ENCODE measurements at regions not wholly inside any gene's neighbourhood (a gene's known extent, or its start where the extent isn't known, plus 50 kb on each side); places are given as distances from the start of the nearest gene placed in this dataset.

- DNase-seq: no peak
These were observed 157.4 kb upstream of the SOX1 start for GRCh38 chr13:111909501-111909900.

GRCh38 chr13:111909971-111910671, 156.8 kb upstream of the SOX1 start:
- no peak for DNase-seq

GRCh38 chr13:111911121-111911720, 155.7 kb upstream of the SOX1 start:
- DNase-seq: no peak

DNA sequence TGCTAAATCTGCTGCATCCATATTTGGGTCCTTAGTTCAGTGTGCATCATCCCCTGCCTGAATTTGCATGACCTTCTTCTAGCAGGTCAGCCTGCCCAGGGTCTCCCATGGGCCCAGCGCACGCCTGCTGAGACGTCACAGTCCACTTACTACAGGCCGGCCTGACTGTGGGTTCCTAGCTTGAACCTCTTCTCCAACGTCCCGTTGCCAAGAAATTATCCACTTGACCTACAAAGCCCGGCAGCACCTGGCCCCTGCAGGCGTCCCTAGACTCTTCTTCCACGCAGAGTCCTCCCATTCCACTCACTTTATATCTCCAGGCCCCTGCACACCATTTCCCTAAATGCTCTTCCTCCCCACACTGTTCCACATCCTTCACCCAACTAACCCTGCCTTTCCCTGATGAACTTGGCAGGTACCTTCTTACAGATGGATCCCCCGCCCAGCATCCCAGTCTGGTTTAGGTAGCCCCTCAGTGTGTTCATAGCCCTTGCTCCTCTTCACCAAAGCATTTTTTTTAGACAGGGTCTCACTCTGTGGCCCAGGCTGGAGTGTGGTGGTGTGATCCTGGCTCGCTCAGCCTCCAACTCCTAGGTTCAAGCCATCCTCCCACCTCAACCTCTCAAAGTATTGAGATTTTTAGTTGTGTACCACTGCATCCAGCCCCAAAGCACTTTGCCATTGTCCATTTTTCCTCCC, 155.0 kb upstream of the SOX1 start:
- no peak for DNase-seq

- no peak for DNase-seq
These were observed 154.5 kb upstream of the SOX1 start for GRCh38 chr13:111912453-111912866.

- DNase-seq: no peak
These were observed 153.8 kb upstream of the SOX1 start for GRCh38 chr13:111912991-111913760.

DNA sequence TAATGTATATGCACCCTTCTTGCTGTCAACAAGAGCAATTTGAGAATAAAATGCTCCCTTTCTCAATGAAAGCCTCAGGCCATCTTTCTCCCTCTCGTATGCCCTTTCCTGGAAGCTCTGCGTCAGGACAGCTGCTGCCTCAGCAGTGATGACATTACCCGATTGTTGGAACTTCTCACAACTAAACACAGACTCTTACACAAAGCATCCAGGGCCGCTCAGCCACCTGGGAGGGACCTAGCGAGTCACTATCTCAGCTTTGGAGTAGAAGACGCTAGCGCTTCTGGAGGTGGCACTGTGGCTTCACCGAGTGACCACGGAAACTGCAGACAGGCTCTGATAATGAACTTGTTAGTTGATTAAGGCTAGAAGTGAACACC, 153.2 kb upstream of the SOX1 start:
- no peak for DNase-seq

DNA sequence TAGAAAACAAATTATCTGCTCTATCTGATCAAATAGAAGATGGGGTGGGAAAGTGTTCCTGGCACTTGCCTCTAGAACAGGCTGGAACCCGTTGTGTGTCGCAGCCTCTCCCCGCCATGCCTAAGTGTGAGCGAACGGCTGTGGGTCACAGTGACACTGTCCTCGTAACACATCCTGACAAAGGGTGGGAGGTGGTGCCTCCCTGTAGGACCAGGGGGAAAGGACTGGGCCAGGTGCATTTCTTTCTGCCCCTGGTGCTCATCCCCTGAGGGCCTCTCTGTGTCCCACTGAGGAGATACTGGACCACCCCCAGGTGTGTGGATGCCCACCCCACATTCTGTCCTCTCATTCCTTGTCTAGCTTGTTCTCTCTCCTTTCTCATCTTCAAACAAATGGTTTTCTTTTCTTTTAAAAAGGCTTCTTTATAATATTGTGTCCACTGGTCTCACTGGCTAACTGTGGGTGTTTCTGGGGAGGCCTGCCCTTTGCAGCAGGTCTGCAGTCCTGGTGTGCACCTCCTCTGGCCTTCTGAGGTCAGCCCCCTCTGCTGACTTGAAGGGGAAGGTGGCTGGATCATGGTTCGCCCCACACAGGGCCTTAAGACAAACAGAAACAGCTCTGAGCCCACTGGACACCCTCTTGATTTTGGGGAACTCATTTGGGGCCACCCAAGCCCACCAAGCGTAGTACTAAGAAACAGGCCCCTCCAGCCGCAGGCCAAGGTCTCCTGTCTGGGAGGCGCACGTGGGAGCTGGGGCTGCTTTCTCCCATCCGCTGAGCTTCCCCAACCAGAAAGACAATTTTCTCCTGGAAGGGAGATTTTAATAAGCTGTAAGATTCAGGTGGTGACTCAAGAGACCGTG, 152.5 kb upstream of the SOX1 start:
- DNase-seq: no peak

GRCh38 chr13:111915104-111915551, 151.8 kb upstream of the SOX1 start:
- no peak for DNase-seq

- no peak for DNase-seq
These were observed 150.7 kb upstream of the SOX1 start for GRCh38 chr13:111916201-111916600.

DNA sequence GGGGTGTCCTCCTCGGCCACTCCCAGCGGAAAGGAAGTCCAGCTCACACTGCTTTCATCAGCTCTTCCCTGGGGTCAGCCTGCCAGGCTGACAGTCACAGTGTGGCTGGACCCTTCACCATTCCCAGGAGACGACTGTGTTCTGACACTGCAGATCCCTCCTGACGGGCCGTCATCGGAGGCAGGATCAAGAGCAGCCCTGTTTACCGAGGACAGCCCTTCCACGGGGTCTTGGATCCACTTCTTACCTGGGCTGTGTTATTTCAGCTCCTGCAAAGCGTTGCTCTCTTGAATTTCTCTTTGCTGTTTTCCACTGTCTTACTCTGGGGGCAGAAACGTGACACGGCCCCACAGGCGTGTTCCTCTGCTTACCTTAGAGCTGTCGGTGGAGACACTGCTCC, 149.9 kb upstream of the SOX1 start:
- DNase-seq: no peak

- DNase-seq: no peak
These were observed 149.0 kb upstream of the SOX1 start for GRCh38 chr13:111917901-111918300.

DNA sequence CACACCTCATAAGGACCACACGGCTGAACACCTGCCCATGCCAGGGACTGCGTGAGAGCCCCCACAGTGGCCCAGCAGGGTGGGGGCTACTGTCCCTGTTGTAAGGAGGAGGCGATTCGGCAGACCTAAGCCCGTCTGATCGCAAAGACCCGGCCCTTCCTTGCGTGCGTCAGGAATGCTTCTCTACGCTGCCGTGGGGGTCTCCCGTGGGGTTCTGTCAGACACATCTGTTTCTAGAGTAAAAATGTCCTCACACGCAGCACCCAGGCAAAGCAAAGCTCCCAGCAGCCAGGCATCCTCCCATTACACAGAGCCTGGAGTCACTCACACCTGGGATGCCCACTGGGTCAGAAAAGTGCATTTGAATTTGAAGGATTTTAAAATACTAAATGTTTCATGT, 147.7 kb upstream of the SOX1 start:
- no peak for DNase-seq

DNA sequence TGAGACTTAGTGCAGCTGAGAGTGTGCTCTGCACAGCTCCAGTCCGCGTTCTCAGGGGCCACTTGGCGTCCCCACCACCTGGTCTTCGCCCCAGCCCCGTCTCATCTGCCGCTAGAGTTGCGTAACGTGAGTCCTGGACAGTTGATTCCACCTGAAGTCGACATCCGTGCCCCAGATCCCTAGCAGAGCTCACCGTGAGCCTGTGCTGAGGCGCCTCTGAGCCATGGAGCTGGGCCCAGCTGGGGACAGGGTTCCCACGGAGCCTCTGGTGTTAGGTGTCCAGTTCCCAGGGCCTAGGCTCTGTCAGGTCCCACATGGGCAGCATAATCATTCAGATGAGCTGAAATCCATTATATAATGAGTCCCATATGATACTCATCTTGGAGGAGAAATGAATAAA, 147.1 kb upstream of the SOX1 start:
- DNase-seq: no peak

- no peak for DNase-seq
These were observed 146.5 kb upstream of the SOX1 start for GRCh38 chr13:111920306-111920931.

DNA sequence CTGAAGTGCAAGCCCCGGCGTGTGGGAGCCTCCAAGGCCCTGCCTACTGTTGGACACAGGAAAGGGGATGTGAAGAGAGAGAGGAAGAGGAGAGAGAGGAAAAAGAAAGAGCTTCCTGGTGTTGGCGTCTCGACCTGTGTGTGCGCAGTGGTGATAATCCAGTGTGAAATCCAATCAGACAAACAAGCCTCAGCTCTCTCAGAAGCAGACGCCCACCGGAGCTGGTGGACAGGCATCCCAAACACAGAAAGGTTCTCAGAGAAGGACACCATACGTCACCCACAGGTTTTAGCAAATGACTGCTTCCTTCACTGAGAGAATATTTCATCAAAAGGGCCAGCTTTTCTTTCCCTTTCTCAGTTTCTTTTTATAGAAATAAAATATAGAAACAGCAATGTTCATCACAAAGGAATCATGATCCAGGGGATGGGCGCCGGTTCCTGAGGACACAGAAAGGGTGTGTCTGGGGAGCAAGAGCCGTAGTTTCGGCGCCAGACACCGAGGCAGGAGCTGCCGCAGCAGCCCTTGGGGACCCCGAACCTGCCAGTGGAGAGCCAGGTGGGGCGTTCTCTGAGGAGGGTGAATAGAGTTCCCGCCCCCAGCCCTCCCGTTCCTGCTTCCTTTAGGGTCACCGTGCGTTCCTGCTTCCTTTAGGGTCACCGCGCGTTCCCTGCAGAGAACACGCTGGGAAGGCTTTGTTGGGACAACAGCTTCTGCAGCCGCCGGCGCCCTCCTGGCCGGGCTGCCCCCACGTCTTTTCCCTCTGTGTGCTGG, 145.8 kb upstream of the SOX1 start:
- DNase-seq: no peak

- DNase-seq: no peak
These were observed 144.9 kb upstream of the SOX1 start for GRCh38 chr13:111922086-111922485.

DNA sequence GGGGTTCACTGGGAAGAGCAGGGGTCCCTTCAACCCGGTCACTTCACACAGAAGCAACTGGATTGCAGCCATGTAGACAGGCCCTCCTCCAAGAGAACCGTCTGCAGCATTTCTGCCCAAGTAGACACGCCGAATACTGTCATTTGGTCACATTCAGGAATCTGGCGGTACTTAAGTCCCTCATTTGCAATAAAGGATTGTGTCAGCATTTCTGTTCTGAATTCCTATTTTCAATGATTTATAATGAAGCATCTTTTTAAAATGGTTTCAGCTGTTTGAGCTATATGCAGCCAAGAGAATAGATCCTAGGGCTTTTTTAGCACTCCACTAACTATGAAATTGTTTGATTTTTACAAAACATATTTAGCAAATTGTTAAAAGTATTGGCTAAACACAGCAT, 143.5 kb upstream of the SOX1 start:
- DNase-seq: no peak

GRCh38 chr13:111923991-111924677, 142.8 kb upstream of the SOX1 start:
- DNase-seq: no peak

GRCh38 chr13:111924678-111925075, 142.3 kb upstream of the SOX1 start:
- DNase-seq: no peak
